HG02981 (cell line): ENCODE measurements at regions not wholly inside any gene's neighbourhood (a gene's known extent, or its start where the extent isn't known, plus 50 kb on each side); places are given as distances from the start of the nearest gene placed in this dataset.
"Not testable (repeated sequence)": the region's sequence is repeated elsewhere in the genome, so short reads cannot be mapped to it uniquely, and the experiment has no call there.

Experiments
- ATAC-seq: cut with Tn5 transposase; IDR thresholded peaks from one replicate; pipeline ENCODE4 v1.9.1; 2021; ENCODE audit warnings: mild to moderate bottlenecking, moderate library complexity; ENCODE audit not compliant: unreplicated experiment

- no peak for ATAC-seq
These were observed 327.7 kb downstream of the RMST start for GRCh38 chr12:97790281-97790680.

DNA sequence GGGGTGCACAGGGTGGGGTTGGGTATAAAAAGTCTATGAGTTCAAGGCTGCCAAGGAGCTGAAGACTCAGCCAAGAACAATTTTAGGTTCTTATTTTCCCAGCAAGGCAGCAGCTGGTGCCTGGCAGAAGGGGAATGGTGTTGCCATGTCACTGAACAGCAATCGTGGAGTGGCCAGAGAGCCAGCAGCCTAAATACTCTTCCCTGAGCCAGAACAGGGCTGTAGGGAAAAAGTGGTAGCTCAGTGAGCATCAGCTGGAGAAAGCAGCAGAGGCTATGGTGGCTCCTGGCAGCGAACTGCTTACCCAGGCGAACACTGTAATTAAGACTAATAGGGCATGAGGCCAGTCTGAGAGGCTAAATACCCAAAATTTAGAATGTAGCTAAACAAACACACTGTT lies 334.9 kb downstream of the RMST start:
- no peak for ATAC-seq

- ATAC-seq, result no peak
These were observed 338.0 kb downstream of the RMST start for GRCh38 chr12:97800561-97800960.

- ATAC-seq, result no peak
These were observed 339.0 kb downstream of the RMST start for GRCh38 chr12:97801471-97802059.

- no peak for ATAC-seq
These were observed 342.5 kb downstream of the RMST start for GRCh38 chr12:97805146-97805545.

DNA sequence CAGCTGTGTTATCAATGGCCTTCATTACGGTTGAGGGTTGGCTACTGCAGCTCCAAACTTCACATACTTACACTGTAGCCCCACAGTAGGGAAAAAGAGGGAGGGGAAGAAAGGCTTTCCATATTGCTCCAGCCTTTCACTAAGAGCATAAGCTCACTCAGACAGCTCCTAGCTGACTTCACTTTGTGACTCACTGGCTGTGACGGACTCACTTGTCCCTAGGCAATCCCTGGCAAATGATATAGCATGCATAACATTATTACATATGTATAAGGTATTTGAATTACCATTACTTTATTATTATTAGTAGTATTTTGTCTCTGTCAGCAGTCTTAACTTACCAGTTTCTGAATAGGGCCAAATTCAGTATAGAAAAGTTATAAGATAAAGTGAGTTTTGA lies 350.7 kb downstream of the RMST start:
- ATAC-seq, result no peak

GRCh38 chr12:97821806-97822205 lies 359.2 kb downstream of the RMST start:
- no peak for ATAC-seq

DNA sequence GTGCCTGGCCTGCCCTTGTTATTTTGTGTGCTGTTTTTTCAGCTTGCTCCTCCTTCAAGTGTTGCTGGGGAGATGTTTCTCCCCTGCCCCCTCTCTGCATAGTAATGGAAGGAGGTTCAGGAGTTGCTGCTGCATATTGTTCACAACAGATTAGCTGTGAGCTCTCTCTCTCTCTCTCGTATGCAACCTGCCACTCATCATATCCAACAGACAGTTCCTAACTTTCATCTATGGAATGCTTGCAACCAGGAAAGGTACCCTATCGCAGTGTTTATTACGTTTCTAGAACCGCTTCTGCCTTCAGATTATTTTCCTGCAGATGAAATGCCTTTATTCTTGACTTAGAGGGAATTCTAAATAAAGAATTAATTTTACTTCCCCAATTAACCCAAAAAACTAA lies 372.9 kb downstream of the RMST start:
- no peak for ATAC-seq

- ATAC-seq, result no peak
These were observed 374.8 kb downstream of the RMST start for GRCh38 chr12:97837401-97837800.

GRCh38 chr12:97848051-97848450 lies 385.4 kb downstream of the RMST start:
- no peak for ATAC-seq

DNA sequence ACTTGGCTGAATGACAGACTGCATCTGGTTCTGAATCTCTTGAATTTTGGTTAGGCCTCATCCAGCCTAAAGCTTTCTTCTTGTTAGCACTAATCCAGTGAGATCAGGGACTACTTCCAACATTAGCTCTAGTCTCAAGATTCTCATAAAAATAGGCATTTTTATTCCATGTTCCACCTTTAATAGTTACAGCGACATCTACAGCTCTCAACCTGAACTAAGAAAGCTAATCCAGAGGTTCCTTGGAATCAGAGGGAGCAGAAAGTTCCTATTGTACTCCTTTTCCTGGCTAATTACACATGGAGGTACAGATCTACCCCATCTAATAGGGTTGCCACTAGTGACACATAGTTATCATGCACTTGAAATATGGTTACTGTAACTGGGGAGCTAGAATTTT lies 391.9 kb downstream of the RMST start:
- ATAC-seq, result no peak

GRCh38 chr12:97862072-97862471 lies 399.5 kb downstream of the RMST start:
- ATAC-seq, result no peak

GRCh38 chr12:97875064-97875463 lies 412.5 kb downstream of the RMST start:
- no peak for ATAC-seq

DNA sequence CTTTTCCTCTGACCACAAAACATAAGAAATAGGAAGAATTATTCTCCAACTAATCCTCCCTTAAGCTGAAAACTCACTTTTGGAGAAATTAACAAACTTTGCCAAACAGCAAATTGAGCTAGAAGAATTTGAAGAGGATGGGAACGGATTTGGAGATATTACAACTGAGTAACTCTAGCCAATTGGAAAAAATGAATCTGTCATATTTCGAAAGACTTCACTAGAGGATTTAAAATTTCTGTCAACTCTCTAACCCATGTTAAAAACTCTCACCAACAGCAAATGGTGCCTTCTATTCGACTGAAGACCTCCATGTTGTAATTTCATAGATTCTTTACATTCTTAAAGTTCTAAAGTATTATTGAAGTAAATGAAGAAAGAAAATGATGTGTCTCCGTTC lies 414.2 kb downstream of the RMST start:
- no peak for ATAC-seq

DNA sequence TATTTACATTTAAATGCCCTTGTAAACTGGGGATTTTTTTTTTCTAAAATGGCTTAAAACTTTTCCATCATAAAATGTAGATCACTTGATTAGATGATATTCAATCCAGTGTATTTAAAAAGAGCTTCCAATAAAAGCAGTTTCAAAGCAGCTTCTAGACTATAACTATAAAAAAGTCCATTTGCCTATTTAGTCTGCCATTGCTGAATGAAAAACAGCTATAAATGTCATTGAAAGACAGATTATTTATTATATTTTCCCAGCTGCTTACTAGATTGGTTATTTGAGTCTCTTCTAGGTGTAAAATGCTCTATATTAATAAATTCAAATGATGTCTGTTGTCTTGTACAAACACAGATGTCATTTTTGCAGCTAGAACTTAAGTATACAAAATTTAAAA lies 414.8 kb downstream of the RMST start:
- no peak for ATAC-seq

- no peak for ATAC-seq
These were observed 424.0 kb downstream of the RMST start for GRCh38 chr12:97886511-97887176.

DNA sequence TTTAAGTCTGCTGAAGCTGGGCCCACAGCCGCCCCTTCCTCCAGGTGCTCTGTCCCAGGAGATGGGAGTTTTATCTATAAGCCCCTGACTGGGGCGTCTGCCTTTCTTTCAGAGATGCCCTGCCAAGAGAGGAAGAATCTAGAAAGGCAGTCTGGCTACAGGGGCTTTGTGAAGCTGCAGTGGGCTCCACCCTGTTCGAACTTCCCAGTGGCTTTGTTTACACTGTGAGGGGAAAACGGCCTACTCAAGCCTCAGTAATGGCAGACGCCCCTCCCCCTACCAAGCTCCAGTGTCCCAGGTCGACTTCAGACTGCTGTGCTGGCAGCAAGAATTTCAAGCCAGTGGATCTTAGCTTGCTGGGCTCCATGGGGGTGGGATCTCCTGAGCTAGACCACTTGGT lies 435.3 kb downstream of the RMST start:
- not testable (repeated sequence) for ATAC-seq

- ATAC-seq, result no peak
These were observed 436.9 kb downstream of the RMST start for GRCh38 chr12:97899529-97899928.

DNA sequence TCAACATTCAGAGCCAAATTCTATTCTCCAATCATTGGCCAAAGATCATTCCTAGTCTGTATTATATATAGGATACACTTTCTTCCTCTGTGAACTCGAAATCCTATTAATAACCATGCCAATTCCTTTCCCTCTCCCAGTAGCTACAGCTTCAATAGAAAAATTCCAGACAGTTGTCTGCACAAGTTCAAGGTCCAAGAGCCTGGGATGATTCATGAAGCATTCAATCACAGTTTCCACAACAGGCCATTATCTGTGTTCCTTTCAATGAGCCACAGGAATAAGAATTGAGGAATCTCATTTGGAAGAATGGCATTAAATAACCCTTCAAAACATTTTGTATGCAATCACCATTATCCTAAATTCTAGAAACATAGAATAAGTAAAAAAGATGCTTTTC lies 437.4 kb downstream of the RMST start:
- no peak for ATAC-seq

GRCh38 chr12:97903356-97903755 lies 440.8 kb downstream of the RMST start:
- ATAC-seq, result no peak

- no peak for ATAC-seq
These were observed 444.9 kb downstream of the RMST start for GRCh38 chr12:97907504-97907903.

DNA sequence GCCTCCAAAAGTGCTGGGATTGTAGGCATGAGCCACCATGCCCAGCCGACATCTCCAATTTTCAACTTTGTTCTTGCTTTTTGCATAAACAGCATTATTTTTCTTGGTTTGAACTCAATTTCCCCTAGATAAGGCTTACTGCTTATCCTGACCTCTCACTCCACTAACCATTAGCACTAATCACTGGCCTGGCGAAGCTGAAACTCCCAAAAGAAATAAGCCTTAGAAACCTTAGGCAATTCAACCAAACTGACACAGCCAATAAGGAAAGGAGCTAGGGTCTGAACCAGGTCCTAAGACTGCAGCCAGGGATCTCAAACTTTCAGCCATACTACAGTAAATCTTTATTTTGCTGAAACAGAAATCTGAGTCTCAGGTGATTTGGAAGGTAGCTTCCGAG lies 448.0 kb downstream of the RMST start:
- no peak for ATAC-seq

GRCh38 chr12:97912943-97913342 lies 450.3 kb downstream of the RMST start:
- no peak for ATAC-seq
